Activated gamma-delta T cell treated with anti-CD3 and anti-CD28 coated beads, Interleukin-2, amount 50 U/mL, for 16 hours (primary cell): ENCODE measurements at regions not wholly inside any gene's neighbourhood (a gene's known extent, or its start where the extent isn't known, plus 50 kb on each side); places are given as distances from the start of the nearest gene placed in this dataset.

ENCODE experiments used
- DNase-seq: peaks from one replicate; pipeline ENCODE4 v3.0.0-alpha.2; 2020; ENCODE audit warnings: low read depth

- DNase-seq = no peak
Measured at GRCh38 chr3:104635872-104636580, 730.7 kb upstream of the ALCAM start.

DNA sequence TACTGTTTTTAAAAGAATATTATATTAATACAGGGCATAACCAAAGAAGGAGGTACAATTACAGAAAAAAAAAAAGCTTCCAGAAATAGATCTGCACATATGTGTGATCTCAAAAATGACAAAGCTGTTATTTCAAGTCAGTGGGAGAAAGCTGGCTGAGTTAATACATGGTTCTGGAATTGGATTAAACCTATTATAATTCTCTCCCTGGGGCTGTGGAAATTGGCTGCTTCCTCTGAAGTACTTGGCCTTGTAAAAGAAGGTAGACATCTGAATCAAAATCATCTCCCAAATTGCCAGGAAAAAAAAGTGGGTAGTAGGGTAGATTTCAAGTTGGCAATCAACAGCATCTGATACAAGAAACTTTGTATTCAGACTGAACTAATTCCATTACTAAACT is 723.9 kb upstream of the ALCAM start:
- no peak for DNase-seq

DNA sequence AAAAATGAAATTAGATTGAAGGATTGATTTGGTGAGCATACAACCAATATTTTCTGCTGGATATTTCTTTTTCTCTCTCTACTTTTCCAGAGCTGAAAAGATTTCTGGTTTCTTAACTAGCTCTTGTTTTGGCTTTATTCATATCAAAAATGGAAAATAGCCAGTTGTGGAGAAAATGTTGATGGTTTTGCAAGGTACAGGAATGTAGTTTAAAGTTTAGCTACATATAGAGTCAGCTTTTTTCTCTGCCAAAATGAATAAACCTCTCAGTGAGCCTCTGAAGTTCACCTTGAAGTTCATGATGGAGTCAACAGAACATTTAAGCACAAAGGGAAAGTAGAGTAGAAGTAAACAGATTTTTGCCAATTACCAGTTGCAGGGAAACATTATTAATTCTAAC is 720.5 kb upstream of the ALCAM start:
- DNase-seq = no peak

GRCh38 chr3:104648823-104649222 is 717.9 kb upstream of the ALCAM start:
- DNase-seq = no peak

- no peak for DNase-seq
Measured at GRCh38 chr3:104669083-104669482, 697.6 kb upstream of the ALCAM start.

DNA sequence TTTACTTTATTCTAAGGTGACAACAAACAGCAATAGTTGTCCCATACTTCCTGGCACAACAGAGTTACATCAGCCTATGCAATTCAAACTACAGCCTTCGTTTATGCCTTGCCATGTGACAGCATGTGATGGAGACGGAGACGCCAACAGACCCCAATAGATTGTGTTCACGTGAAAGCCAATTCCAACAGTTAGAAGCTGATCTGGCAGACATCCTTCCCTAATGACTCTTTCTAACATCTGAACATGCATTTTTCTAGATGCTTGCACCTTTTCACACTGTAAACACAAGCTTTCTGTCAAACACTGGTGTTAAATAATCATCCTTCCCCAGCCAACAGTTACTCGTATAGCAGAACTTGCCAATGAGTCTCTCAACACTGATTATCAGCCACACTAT is 694.4 kb upstream of the ALCAM start:
- no peak for DNase-seq

DNA sequence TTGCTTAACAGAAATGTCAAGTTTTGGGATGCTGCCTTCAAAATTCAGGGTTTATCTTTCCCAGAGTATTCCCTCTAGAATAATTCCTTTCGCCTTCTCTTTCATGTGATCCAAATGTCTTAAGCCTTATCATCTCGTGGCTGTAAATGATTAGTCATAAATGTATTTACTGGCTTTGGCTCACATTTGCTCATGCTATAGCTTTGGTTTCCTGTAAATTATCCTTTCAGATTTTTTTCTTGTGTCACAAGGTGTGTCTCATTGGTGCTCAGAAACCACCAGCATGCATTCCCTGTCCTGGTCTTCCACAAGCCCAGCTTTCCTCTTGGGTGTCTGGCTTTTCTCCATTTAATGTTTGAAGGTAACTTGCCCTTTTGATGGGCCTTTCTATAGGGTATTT is 692.7 kb upstream of the ALCAM start:
- no peak for DNase-seq

GRCh38 chr3:104676241-104676640 is 690.5 kb upstream of the ALCAM start:
- no peak for DNase-seq

- no peak for DNase-seq
Measured at GRCh38 chr3:104677932-104678331, 688.8 kb upstream of the ALCAM start.

DNA sequence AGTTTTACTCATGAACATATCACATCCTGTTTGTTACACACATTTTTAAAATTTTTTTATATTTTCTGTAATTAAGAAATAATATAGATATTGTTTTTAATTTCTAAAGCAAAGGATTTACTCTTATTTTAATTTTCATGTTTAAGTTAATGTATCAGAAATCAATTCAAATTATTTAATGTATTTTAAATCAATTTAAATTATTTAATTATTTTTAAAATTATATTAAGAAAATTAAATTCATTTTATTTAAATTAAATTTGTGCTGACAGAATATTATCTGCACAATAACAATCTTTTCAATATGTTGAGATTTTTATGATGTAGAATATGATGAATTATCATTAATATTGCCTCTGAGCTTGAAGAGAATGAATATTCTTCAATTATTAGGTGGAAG is 681.2 kb upstream of the ALCAM start:
- no peak for DNase-seq

DNA sequence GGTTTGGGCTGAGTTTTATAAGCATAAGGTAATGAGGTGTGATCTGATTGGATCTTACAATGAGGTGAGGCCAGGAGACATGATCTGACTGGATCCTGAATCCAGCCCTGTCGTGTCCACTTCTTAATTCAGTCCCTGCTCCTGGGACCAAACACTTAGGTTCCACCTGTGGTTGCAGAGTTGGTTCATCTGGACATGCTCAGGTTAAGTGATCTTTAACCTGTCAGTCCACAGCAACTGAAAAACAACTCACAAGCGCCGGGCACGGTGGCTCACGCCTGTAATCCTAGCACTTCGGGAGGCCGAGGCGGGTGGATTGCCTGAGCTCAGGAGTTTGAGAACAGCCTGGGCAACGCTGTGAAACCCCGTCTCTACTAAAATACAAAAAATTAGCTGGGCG is 679.3 kb upstream of the ALCAM start:
- no peak for DNase-seq

DNA sequence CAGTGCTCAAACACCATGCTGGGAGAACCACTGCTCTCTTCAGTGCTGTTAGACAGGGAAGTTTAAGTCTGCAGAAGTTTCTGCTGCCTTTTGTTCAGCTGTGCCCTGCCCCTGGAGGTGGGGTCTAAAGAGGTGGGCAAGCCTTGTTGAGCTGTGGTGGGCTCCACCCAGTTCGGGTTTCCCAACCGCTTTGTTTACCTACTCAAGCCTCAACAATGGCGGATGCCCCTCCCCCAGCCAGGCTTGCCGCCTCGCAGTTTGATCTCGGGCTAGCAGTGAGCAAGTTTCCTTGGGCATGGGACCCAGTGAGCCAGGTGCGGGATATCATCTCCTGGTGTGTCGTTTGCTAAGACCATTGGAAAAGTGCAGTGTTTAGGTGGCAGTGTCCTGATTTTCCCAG is 670.2 kb upstream of the ALCAM start:
- DNase-seq = no peak

DNA sequence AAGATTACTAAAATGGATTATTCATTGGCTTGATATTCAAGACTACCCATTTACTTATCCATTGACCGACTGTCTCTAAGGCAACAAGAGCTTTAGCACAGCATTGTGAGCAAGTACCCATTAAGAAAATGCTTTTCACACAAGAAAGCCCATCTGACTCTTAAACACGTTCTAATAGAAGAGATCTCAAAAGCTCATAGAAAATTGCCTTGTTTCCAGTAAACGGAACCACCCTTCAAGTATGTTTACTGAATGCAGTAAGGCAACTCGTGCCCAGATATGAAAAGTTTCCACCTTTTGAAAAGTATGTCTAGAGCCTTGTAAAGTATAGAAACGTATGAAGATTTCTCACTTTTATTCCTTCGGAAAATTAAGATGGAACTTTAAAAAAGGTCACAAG is 655.3 kb upstream of the ALCAM start:
- no peak for DNase-seq

DNA sequence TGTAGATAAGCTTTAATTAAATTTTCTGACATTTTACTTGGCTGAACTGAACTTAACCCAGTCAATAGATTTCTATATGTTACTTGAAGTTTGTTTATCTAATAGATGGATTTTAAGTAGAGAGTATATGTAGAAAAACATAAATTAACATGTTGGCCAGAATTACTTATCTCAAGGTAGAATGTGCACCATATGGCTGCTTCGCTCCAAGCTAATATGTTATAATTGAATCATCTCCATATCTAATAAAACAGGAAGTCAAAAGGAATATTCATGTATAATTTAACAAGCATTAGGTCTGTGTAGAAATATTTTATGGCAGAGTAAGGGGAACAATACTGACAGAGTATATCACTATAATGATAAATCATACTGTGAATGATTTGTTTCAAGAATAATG is 650.7 kb upstream of the ALCAM start:
- DNase-seq = no peak

- no peak for DNase-seq
Measured at GRCh38 chr3:104717828-104718196, 648.9 kb upstream of the ALCAM start.

DNA sequence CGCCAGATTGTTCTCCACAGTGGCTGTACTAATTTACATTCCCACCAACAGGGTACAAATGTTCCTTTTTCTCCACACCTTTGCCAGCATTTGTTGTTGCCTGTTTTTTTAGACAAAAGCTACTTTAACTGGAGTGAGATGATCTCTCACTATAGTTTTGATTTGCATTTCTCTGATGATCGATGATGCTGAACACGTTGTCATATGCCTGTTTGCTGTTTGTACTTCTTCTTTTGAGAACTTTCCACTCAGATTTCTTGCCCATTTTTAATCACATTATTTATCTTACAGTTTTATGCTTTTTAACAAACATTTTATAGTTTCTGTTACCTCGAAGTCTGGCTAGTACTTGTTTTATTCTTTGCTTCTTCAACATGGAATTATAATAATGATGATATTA is 643.7 kb upstream of the ALCAM start:
- DNase-seq = no peak

DNA sequence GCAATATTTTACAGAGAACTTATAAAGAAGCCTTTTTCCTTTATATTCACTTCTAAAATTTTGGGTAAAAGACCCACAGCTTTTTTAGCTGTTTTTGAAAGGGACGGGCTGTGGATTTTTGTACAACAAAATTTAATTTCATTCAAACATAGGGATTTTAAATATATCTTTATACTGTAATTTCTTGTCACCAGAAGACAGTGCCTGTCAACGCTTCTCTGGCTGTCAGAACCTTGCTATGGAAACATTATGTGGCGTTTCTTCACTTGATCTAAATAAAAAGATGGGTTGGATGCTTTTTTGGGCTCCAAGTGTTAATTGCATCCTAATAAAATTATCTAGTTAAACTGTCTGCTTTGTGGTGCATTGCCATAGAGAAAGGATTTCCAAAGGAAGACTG is 635.6 kb upstream of the ALCAM start:
- DNase-seq = no peak

DNA sequence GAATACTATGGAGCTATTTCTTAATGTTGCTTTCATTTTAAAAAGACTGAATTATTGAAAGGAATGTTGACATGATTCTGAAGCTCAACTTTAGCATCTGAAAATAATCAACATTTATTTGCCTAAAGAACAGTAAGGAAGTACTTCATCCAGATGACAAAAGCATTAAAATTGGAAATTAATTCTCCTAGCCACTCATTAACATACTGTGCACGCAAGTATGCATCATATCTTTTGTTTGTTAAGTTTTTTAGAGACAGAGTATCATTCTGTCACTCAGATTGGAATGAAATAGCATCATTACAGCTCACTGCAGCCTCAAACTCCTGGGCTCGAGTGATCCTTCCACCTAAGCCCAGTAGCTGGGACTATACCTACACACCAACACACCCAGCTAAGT is 632.1 kb upstream of the ALCAM start:
- no peak for DNase-seq

DNA sequence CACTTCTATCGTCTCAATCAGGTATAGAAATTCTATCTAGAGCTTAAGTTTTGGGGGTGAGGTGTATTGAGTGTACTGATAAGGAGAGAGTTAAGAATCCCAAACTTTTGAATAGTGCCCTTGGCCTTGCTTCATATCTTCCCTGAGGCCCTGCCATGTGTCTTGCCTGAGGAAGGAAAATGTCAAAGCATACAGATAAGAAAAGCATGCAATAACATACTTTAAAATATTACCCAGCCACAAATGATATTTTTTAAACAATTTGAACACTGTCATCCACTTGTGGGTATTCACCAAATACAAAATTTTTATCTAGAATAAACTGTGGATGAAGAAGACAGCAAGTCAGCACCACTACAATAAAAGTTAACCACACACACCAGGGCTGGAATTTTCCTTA is 631.0 kb upstream of the ALCAM start:
- DNase-seq = no peak

DNA sequence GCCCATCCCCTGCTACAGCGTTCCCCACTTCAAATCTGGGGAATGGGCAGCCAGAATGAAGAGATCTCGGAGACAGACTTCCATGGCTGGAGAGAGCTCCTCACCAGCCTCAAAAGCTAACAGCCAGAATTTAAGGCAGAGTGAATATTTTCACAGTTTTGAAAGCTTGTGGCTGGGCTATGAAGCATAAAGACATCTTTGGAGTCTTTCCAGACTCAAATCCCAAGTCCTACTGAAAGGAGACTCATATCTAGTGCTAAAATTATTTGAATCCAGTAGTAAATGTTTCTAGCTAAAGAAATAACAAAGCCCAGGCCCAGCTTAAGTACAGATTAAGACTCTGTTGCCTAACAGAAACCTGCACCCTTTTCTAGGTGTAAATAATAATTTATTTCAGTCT is 628.4 kb upstream of the ALCAM start:
- no peak for DNase-seq

GRCh38 chr3:104740874-104741379 is 625.8 kb upstream of the ALCAM start:
- DNase-seq = no peak

DNA sequence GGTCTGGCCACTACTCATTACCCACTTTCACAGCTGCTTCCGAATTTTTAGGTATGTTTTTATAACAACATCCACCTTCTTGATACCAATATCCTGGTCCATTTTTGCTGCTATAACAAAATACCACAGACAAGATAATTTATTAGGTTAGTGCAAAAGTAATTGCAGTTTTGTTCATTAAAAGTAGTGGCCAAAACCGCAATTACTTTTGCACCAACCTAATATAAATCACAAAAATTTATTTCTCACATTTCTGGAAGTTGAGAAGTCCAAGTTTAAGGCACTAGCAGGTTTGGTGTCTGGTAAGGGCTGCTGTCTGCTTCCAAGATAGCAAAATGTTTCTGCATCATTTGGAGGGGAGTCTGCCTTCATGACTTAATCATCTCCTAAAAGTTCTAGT is 624.7 kb upstream of the ALCAM start:
- DNase-seq = no peak

GRCh38 chr3:104745313-104745712 is 621.4 kb upstream of the ALCAM start:
- no peak for DNase-seq

DNA sequence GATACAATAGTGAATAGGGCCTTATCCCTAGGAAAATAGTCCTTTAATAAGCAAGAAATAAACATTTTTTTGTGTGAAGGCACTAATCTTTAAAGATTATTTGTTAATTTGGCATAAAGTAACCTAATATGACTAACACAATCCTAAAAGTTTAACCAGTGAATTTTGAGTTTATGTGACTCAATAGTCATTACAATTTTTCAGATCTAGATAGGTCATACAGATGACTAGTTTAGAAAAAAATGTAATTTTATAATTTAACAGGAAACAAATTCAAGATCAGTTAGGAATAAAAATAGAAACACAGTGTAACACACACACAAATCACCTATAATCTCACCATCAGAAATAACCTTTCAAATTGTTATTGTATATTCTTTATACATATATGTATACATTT is 620.7 kb upstream of the ALCAM start:
- DNase-seq = no peak

GRCh38 chr3:104750581-104750980 is 616.1 kb upstream of the ALCAM start:
- DNase-seq = no peak
